GM21381 (cell line): ENCODE measurements at regions not wholly inside any gene's neighbourhood (a gene's known extent, or its start where the extent isn't known, plus 50 kb on each side); places are given as distances from the start of the nearest gene placed in this dataset.
A peak's percentile ranks its signal among the peaks of the same experiment; 100 is the strongest.

Source experiments
- ATAC-seq: cut with Tn5 transposase; IDR thresholded peaks from one replicate; pipeline ENCODE4 v1.9.1; 2021; ENCODE audit warnings: mild to moderate bottlenecking, moderate library complexity; ENCODE audit not compliant: unreplicated experiment

GRCh38 chr6:87909849-87910248, 137.8 kb upstream of the SPACA1 start:
- ATAC-seq = no peak

- ATAC-seq = no peak
Observed at GRCh38 chr6:87908978-87909811, 138.4 kb upstream of the SPACA1 start.

DNA sequence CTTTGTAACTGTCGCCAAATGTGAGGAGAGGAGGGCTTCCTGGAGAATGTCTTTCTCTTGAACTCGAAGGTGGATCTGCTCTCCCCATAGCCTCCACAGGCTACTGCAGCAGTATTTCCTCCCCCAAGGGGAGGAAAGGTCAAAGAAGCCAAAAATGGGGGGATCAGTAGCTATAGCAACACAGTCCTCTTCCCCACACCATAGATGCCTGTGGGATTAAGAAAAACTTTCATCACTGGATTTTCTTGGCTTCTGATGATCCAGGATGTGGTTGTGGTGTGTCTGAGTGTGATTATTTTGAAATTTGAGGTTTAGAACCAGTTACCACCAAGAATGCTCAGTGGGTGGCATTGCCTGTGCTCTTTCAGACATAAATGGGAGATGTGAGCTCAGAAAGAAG, 140.1 kb upstream of the SPACA1 start:
- ATAC-seq = peak; percentile 51

DNA sequence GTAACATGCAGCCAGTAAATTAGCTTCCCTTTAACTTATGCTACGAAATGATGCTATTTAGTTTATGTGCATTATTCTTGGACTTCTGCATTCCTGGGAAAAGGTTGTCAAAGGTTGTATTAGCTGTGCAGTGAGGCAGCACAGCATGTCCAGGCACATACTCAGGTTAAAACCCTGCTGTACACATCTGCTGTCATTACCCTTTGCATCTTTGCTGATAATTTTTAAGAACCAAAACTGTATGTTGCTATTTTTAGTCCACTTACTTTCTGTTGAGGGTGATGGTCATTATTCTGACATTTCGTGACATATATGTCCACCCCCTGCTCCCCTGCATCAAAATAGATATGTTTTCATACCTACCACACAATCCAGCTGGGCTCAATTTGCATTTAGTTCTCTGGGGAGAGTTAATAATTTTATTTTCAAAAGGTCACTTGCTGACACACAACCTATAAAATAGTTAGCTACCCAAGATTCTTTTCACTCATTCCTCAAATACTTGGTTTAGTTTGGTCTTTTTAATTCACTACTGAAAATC, 142.5 kb upstream of the SPACA1 start:
- peak; percentile 80 for ATAC-seq

GRCh38 chr6:87904011-87904410, 143.6 kb upstream of the SPACA1 start:
- no peak for ATAC-seq

DNA sequence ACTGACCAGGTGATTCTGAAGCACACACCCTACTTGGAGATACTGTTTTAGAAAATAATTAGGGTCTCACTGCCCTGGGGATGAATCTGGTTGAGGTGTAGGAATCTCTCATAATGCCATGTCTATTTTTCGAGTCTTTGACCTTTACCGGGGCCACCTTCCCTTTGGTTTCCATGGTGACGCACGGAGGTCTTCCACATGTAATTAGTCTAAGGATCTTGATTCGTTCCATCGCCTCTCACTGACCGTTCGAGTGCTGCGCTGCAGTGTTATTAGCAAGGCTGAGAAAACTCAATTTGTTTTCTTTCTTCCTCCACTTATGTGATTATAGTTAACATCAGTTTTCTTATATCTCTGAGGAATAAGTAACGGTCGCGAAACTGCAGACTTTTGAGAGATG, 144.3 kb upstream of the SPACA1 start:
- ATAC-seq = no peak

DNA sequence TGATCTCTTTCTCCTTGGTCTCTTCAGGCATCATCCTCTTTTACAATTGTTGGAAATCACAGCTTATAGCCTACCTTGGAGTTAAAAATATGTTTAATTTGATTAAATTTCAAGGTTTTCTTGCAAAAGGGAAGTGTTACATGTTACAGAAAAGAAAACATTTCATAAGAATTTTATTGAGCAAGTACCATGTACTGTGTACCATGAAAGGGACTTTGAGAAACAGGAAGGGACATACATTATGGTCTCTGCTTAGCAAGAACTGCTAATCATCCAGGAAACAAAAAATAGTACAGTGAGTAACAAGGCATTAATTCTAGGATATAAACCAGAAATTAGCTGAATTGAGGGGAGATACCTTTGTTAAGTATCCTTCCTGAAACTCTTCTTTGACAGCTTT, 145.3 kb upstream of the SPACA1 start:
- ATAC-seq = no peak

DNA sequence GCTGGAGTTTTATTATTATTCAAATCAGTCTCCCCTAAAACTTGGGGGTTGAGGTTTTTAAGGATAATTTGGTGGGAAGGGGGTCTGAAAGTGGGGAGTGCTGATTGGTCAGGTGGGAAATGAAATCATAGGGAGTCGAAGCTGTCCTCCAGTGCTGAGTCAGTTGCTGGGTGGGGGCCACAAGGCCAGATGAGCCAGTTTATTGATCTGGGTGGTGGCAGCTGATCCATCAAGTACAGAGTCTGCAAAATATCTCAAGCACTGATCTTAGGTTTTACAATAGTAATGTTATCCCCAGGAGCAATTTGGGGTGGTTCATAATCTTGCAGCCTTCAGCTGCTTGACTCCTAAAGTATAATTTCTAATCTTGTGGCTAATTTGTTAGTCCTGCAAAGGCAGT, 146.0 kb upstream of the SPACA1 start:
- ATAC-seq = no peak

DNA sequence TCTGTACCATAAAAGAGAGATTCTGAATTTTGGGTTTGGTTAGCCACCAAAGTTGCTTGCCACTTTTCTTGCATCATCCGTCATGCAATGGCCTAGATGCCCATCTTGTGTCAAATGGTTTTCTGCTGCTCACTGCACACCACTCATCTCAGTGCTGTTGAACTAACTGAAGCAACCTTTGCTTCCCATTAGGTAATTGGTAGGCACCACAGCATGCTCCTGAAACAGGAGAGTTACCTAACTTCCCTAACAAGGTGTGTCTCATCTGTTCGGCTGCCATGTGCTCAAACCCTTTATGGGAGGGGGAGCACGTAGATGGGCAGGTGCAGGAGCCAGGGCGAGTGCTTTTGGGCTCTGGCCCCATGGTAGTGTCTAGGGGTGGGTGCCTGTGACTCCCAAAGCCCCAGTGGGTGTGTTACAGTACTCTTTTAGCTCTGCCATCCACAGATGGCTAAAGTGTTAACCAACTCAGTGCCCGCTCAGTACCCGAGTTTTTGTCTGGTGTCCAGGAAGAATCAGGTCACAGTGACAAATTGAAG, 147.4 kb upstream of the SPACA1 start:
- no peak for ATAC-seq

- ATAC-seq = no peak
Observed at GRCh38 chr6:87899499-87900147, 148.0 kb upstream of the SPACA1 start.

DNA sequence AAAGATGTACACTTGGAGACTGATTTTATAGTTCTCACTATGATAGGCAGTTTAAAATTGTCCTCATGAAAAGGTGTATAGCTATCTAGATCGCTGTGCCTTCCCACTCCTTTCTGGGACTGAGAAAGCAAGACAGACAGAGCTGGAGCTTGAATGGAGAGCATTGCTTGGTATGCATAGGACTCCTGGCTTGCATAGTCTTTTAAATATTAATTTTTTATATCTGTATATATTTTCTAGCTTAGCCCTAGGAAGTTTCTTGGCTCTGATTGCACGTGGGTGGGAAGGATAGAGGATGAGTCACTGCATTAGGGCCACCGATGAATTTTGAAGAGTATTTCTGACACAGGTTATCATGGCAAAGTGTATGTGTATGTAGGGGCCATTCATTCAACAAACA, 150.0 kb upstream of the SPACA1 start:
- no peak for ATAC-seq

- no peak for ATAC-seq
Observed at GRCh38 chr6:87897013-87897412, 150.6 kb upstream of the SPACA1 start.

DNA sequence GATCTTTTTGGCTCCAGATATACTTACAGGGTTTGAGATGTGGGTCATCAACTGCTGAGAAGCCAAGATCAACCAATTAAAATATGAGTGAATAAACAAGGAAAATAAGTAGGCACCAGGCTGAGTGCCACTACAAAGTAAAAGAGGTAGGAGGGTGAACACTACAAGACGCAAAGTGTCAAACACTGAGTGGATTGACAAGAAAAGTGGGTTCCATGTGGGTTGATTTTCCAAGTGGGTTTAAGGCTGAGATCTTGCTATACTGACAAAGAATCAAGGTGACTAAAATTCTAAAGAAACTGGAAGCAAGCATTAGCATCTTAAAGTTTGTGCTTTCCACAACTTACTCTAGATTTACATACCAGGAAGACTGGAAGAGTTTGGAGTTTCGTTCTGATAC, 160.4 kb upstream of the SPACA1 start:
- no peak for ATAC-seq

DNA sequence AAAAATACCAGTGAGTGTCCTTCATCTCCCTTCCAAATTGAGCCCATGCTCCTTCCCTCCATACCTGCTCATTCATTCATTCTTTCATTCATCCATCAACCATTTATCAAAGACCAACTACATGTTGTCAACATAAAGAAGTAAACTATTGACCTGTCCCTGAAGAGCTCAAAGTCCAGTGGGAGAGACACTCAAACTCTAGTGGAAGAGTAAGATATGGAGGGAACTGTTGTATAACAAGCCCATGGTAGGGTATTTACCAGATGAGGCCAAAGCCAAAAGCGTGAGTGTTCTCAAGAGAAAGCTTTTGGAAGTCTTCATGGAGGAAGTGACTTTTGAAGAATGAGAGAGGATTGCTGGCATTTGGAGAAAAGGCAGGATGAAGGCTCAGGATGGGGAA, 163.4 kb upstream of the SPACA1 start:
- no peak for ATAC-seq

GRCh38 chr6:87881342-87881895, 166.2 kb upstream of the SPACA1 start:
- no peak for ATAC-seq

DNA sequence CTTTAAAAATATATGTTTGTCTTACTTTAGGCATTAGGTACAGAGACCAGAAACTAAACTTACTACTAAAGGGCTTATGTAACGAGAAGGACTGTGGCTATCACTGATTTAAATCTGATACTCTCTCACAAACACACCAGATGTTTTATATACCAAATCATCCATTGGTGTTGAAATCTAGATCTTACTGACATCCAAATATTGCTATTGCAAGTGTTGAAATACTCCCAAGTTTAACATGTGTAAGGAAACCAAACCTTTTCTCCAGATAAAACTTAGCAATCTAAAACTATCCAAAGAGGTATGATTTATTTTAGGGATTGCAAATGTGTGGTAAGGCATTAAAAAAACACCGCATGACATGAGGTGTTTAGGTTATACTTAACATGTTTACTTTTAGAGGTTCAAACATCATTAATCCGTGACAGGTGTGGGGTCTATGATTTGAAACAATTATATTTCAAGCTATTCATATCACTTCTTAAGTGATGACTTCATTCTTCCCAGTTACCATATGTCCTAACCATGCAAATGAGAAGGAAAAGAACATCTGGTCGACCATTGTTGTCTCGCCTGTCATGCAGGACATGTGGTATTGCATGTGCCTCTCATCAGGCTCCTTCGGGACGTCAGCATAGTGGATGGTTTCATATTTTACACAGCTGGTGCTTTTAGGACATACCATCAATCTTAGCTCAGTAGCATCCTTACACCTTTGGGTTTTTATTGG, 168.3 kb upstream of the SPACA1 start:
- no peak for ATAC-seq

- ATAC-seq = no peak
Observed at GRCh38 chr6:87875781-87876180, 171.9 kb upstream of the SPACA1 start.

DNA sequence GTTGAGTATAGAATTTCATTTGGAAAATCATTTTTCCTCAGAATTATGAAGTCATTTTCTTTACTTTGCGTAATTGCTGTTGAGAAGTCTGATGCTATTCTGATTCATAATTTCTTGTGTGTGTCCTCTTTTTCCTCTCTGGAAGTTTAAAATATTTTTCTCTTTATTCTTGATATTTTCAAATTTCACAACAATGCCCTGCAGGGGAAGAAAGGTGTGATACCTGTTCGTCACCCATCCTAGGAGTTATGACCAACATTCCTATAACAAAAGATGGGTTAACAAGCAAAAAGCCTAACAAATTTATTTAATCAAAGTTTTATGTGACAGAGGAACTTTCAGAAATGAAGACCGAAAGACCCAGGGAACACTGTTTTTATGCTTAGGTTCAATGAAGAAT, 171.5 kb upstream of the AKIRIN2 start:
- ATAC-seq = no peak

DNA sequence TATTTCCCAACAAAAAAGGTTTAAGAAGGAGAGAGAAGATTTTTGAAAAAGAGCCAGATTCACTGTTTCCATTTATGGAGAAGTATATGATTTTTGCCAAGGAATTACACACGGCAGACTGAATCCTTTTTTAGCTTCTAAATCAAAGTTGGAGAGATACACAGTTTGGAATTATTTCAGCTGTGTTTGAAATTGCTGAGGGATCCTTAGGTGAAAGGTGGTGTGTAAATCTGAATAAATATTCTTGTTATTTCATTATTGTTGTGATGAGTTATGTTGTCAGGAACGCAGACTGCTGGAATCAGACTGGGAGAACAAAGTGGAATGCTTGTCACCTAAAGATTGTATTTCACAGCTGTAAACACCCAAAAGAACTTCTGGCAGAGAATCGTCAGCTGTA, 168.5 kb upstream of the AKIRIN2 start:
- no peak for ATAC-seq

GRCh38 chr6:87869064-87869905, 167.3 kb upstream of the AKIRIN2 start:
- ATAC-seq = no peak
